ENCODE measurements at regions not wholly inside any gene's neighbourhood (a gene's known extent, or its start where the extent isn't known, plus 50 kb on each side); places are given as distances from the start of the nearest gene placed in this dataset.
"Not testable (repeated sequence)": the region's sequence is repeated elsewhere in the genome, so short reads cannot be mapped to it uniquely, and the experiment has no call there.

GRCh38 chr5:177845906-177846305, 63.2 kb upstream of the FAM153A start:
- not testable (repeated sequence) for H4K20me1 ChIP-seq (ENCODE audit: insufficient read depth, low read depth, low read length); H2AFZ ChIP-seq (ENCODE audit: low read length); H3K9me3 ChIP-seq (ENCODE audit: low read length); DNase-seq; H3K9me2 ChIP-seq (replicated peaks; ENCODE audit: insufficient read depth, low read length); H3K4me2 ChIP-seq (ENCODE audit: low read depth, low read length, poor library complexity, severe bottlenecking); H3K4me3 ChIP-seq (ENCODE audit: low read length); H3K27ac ChIP-seq (ENCODE audit: low read length); H3K4me1 ChIP-seq (ENCODE audit: low read length); H3K79me2 ChIP-seq (ENCODE audit: low read length); H3K9ac ChIP-seq (ENCODE audit: low read length); H3K36me3 ChIP-seq (ENCODE audit: insufficient read depth, low read length); H3K27me3 ChIP-seq (ENCODE audit: low read length)

GRCh38 chr5:177836191-177836590, 53.5 kb upstream of the FAM153A start:
- H3K79me2 ChIP-seq (ENCODE audit: low read length); H3K36me3 ChIP-seq (ENCODE audit: insufficient read depth, low read length); H2AFZ ChIP-seq (ENCODE audit: low read length); H3K9ac ChIP-seq (ENCODE audit: low read length); H4K20me1 ChIP-seq (ENCODE audit: insufficient read depth, low read depth, low read length); H3K27ac ChIP-seq (ENCODE audit: low read length); H3K9me2 ChIP-seq (replicated peaks; ENCODE audit: insufficient read depth, low read length); H3K4me1 ChIP-seq (ENCODE audit: low read length); DNase-seq; H3K27me3 ChIP-seq (ENCODE audit: low read length); H3K4me3 ChIP-seq (ENCODE audit: low read length); H3K9me3 ChIP-seq (ENCODE audit: low read length); H3K4me2 ChIP-seq (ENCODE audit: low read depth, low read length, poor library complexity, severe bottlenecking): not testable (repeated sequence)

Data from Karpas-422 (cell line).